ENCODE measurements at regions not wholly inside any gene's neighbourhood (a gene's known extent, or its start where the extent isn't known, plus 50 kb on each side); places are given as distances from the start of the nearest gene placed in this dataset.

DNA sequence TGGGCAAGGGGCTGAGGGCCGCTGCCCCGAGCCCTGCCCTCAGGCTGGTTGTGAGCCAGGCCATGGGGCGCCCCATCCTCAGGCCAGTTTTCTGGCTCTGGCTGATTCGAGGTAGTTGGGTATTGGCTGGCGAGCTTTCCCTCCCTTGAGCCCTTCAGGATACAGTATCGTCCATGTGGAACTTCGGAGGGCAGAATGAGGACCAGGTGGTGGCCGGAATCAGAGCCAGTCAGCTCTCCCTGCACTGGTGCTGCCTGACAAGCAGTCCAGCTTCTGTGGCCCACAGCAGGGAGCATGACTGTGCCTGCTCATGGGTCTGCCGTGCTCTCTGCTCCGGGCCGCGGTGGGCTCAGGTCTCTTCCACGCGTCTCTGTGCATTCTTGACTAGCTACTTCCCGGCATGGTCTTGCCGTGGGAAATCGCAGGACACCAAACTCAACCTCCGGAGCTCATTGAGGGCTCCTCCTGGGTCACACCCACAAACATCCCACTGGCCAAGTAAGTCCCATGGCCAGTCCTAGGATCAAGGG, 1289.3 kb downstream of the BRD1 start:
- H2BK5ac ChIP-seq (ENCODE audit: low read length) = no peak overlapping the region
- peaks cover 7% of the 10 kb centered on the region for H3K79me1 ChIP-seq (ENCODE audit: low read depth, low read length)
- no peak overlapping the region for H3K27ac ChIP-seq (replicated peaks; ENCODE audit: low read length)
- peaks cover 0 to 6% of the 10 kb centered on the region in 2 donors for H3K36me3 ChIP-seq (replicated peaks in 1 of 2; ENCODE audit: control insufficient read depth in 2 of 2, insufficient read depth in 2 of 2, low read length in 2 of 2)
- H3K9me3 ChIP-seq (replicated peaks in 1 of 2; ENCODE audit: control insufficient read depth in 2 of 2, insufficient read depth in 1 of 2, low read depth in 1 of 2, low read length in 2 of 2) = peaks cover 0 to 8% of the 10 kb centered on the region in 2 donors
- H4K91ac ChIP-seq (ENCODE audit: low read depth, low read length, poor library complexity) = no peak overlapping the region
- H3K4ac ChIP-seq (ENCODE audit: low read length) = no peak overlapping the region
- H3K27me3 ChIP-seq (ENCODE audit: control insufficient read depth in 3 of 3, insufficient read depth in 3 of 3, low read depth in 1 of 3, low read length in 3 of 3) = peaks cover 0 to 3% (median 0%) of the 10 kb centered on the region in 3 experiments
- H2BK120ac ChIP-seq (ENCODE audit: low read depth, low read length) = no peak overlapping the region
- H4K8ac ChIP-seq (ENCODE audit: low read depth, low read length) = no peak overlapping the region
- DNase-seq (ENCODE audit: low spot score) = no peak
- H2BK15ac ChIP-seq (ENCODE audit: low read length) = no peak overlapping the region
- H3K4me1 ChIP-seq (ENCODE audit: control insufficient read depth in 2 of 2, insufficient read depth in 1 of 2, low read depth in 1 of 2, low read length in 2 of 2) = peaks cover 0 to 3% of the 10 kb centered on the region in 2 donors
- no peak overlapping the region for H3K4me2 ChIP-seq (ENCODE audit: insufficient read depth, low read length, poor library complexity, severe bottlenecking)
- H3K23ac ChIP-seq (ENCODE audit: low read depth, low read length, poor library complexity) = peak overlapping the region; percentile 75
- H2AFZ ChIP-seq (ENCODE audit: low read length) = no peak overlapping the region
- H3K18ac ChIP-seq (ENCODE audit: low read length) = peak overlapping the region; percentile 77
- H3K4me3 ChIP-seq (ENCODE audit: low read length in 2 of 2) = no peak overlapping the region
- no peak overlapping the region for H3K14ac ChIP-seq (ENCODE audit: low read length)
- no peak overlapping the region for H2BK12ac ChIP-seq (ENCODE audit: low read length)
- no peak overlapping the region for H2AK5ac ChIP-seq (ENCODE audit: low read depth, low read length)
- peak overlapping the region; percentile 34 for H3K9ac ChIP-seq (ENCODE audit: low read depth, low read length, poor library complexity)
- no CpG with 5 or more reads among the region's 18 CpGs for WGBS, 2 donors (ENCODE audit: extremely low coverage in 2 of 2, insufficient read length in 2 of 2, insufficient replicate concordance in 1 of 2)

DNA sequence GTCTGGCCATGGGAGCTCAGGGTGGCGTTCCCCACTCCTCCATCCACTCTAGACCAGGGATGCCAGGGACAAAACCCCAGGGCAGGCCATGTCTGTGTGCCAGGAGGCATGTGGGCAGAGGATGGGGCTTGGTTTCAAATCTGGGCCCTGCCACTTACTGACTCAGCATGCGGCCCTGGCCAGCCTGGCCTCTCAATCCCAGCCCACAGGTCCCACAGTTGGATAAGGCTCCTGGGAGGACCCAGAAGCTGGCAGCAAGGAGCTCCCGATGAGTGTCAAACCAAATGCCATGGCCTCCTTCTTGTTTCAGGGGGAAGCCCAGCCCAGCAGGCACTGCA, 1290.4 kb downstream of the BRD1 start:
- Histone ChIP-seq H3K27me3 (ENCODE audit: control insufficient read depth in 3 of 3, insufficient read depth in 3 of 3, low read depth in 1 of 3, low read length in 3 of 3) (no peaks in the 10 kb centered on the region), H3K18ac (ENCODE audit: low read length) (peak overlapping the region; percentile 44), H3K4me1 (ENCODE audit: control insufficient read depth in 2 of 2, insufficient read depth in 1 of 2, low read depth in 1 of 2, low read length in 2 of 2) (peaks cover 0 to 5% of the 10 kb centered on the region in 2 donors), H3K9ac (ENCODE audit: low read depth, low read length, poor library complexity) (no peak overlapping the region), H2BK12ac (ENCODE audit: low read length) (no peak overlapping the region), H2AK5ac (ENCODE audit: low read depth, low read length) (no peak overlapping the region), H2AFZ (ENCODE audit: low read length) (no peak overlapping the region), H3K4ac (ENCODE audit: low read length) (no peak overlapping the region), H2BK120ac (ENCODE audit: low read depth, low read length) (no peak overlapping the region), H3K4me2 (ENCODE audit: insufficient read depth, low read length, poor library complexity, severe bottlenecking) (no peak overlapping the region), H2BK15ac (ENCODE audit: low read length) (no peak overlapping the region), H3K36me3 (replicated peaks in 1 of 2; ENCODE audit: control insufficient read depth in 2 of 2, insufficient read depth in 2 of 2, low read length in 2 of 2) (peaks cover 0 to 4% of the 10 kb centered on the region in 2 donors), H3K27ac (replicated peaks; ENCODE audit: low read length) (no peak overlapping the region), H3K14ac (ENCODE audit: low read length) (no peak overlapping the region), H3K79me1 (ENCODE audit: low read depth, low read length) (peaks cover 3% of the 10 kb centered on the region), H4K8ac (ENCODE audit: low read depth, low read length) (no peak overlapping the region), H4K91ac (ENCODE audit: low read depth, low read length, poor library complexity) (no peak overlapping the region), H3K4me3 (ENCODE audit: low read length in 2 of 2) (no peak overlapping the region), H3K23ac (ENCODE audit: low read depth, low read length, poor library complexity) (no peak overlapping the region), H2BK5ac (ENCODE audit: low read length) (no peak overlapping the region), H3K9me3 (replicated peaks in 1 of 2; ENCODE audit: control insufficient read depth in 2 of 2, insufficient read depth in 1 of 2, low read depth in 1 of 2, low read length in 2 of 2) (peaks cover 0 to 4% of the 10 kb centered on the region in 2 donors)
- WGBS, 2 donors (ENCODE audit: extremely low coverage in 2 of 2, insufficient read length in 2 of 2, insufficient replicate concordance in 1 of 2) = no CpG with 5 or more reads among the region's 3 CpGs
- DNase-seq (ENCODE audit: low spot score) = no peak

DNA sequence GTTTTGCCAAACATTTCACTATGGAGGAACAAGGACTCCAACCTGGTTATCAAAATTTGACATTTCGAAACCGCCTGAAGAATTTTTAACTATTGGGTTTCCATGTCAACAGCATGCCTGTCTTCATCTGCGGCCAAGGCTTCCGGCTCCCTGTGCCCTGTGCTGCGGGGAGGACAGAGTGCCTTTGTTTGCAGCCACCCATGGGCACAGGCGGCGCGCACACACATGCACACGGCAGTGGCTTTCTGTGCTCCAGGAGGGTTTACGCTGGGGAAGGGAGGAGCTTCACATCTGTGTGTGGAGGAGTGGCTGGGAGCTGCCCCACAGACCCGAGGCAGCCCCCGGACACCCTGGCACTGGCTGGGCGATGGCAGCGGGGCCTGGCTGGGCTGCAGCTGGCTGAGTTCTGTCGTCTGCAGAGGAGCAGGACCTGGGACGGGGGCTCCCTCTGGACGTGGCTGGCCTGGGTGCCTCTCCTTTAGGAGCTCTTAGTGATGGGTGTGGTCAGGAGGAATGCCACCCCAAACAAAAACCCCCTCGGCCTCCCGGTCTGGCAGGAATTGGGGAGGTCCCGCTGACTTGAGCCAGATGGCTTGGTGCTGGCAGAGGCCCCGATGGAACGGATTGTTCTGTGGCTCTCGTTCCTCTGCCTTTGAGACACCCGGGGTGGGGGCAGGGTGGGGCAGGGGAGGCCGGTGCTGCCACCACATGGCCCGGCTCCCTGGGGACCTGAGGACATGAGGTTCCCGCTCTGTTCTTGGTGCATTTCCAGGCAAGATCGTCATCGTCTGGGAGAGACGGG, 1290.9 kb downstream of the BRD1 start:
- Histone ChIP-seq H3K18ac (ENCODE audit: low read length) (peak overlapping the region; percentile 72), H4K8ac (ENCODE audit: low read depth, low read length) (peak overlapping the region; percentile 84), H2AFZ (ENCODE audit: low read length) (no peak overlapping the region), H4K91ac (ENCODE audit: low read depth, low read length, poor library complexity) (no peak overlapping the region), H2AK5ac (ENCODE audit: low read depth, low read length) (peak overlapping the region; percentile 31), H3K36me3 (replicated peaks in 1 of 2; ENCODE audit: control insufficient read depth in 2 of 2, insufficient read depth in 2 of 2, low read length in 2 of 2) (peaks cover 0 to 4% of the 10 kb centered on the region in 2 donors), H2BK5ac (ENCODE audit: low read length) (no peak overlapping the region), H3K4me2 (ENCODE audit: insufficient read depth, low read length, poor library complexity, severe bottlenecking) (no peak overlapping the region), H3K4me3 (ENCODE audit: low read length in 2 of 2) (no peak overlapping the region), H3K14ac (ENCODE audit: low read length) (no peak overlapping the region), H3K9ac (ENCODE audit: low read depth, low read length, poor library complexity) (no peak overlapping the region), H3K23ac (ENCODE audit: low read depth, low read length, poor library complexity) (peak overlapping the region; percentile 29), H3K27me3 (ENCODE audit: control insufficient read depth in 3 of 3, insufficient read depth in 3 of 3, low read depth in 1 of 3, low read length in 3 of 3) (no peaks in the 10 kb centered on the region), H2BK120ac (ENCODE audit: low read depth, low read length) (no peak overlapping the region), H3K4ac (ENCODE audit: low read length) (no peak overlapping the region), H3K4me1 (ENCODE audit: control insufficient read depth in 2 of 2, insufficient read depth in 1 of 2, low read depth in 1 of 2, low read length in 2 of 2) (peaks cover 0 to 10% of the 10 kb centered on the region in 2 donors), H2BK15ac (ENCODE audit: low read length) (no peak overlapping the region), H3K9me3 (replicated peaks in 1 of 2; ENCODE audit: control insufficient read depth in 2 of 2, insufficient read depth in 1 of 2, low read depth in 1 of 2, low read length in 2 of 2) (peaks cover 0 to 3% of the 10 kb centered on the region in 2 donors), H2BK12ac (ENCODE audit: low read length) (no peak overlapping the region), H3K27ac (replicated peaks; ENCODE audit: low read length) (no peak overlapping the region), H3K79me1 (ENCODE audit: low read depth, low read length) (no peaks in the 10 kb centered on the region)
- no CpG with 5 or more reads among the region's 30 CpGs for WGBS, 2 donors (ENCODE audit: extremely low coverage in 2 of 2, insufficient read length in 2 of 2, insufficient replicate concordance in 1 of 2)
- no peak for DNase-seq (ENCODE audit: low spot score)

DNA sequence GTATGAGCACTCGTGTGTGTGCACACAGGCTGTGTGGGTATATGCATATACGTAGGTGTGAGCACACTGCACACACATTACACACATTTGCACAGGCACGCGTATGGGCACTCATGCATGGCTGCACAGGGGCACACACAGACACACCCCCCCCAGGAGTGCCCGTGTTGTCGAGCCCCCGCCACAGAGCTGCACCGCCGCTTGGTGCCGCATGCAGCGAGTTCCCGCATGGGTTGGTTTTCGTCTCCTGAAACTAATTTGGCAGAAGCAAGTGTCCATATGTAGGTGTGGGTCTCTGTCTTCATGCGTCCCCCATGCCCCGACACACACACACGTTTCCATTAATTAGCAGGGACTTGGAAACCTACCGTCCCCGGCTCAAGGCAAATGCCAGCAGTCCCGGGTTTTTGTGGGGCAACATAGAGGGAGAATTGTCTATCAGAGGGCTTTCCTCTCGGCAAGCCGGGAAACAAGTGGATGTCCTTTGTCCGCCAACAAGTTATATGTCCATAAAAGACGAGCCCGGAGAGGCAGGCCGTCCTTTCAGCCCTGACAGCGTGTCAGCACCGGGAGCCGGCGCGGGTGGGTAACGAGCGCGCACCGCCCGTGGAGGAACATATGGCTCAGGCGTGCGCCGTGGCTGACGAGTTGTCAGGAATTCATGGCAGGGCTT, 1291.7 kb downstream of the BRD1 start:
- Histone ChIP-seq H3K4me2 (ENCODE audit: insufficient read depth, low read length, poor library complexity, severe bottlenecking) (no peak overlapping the region), H3K9ac (ENCODE audit: low read depth, low read length, poor library complexity) (no peak overlapping the region)

More for the DNA sequence above, 1291.7 kb downstream of the BRD1 start:
- no CpG with 5 or more reads among the region's 39 CpGs for WGBS, 2 donors (ENCODE audit: extremely low coverage in 2 of 2, insufficient read length in 2 of 2, insufficient replicate concordance in 1 of 2)
- Histone ChIP-seq H2AK5ac (ENCODE audit: low read depth, low read length) (no peak overlapping the region), H3K4me1 (ENCODE audit: control insufficient read depth in 2 of 2, insufficient read depth in 1 of 2, low read depth in 1 of 2, low read length in 2 of 2) (peaks cover 0 to 15% of the 10 kb centered on the region in 2 donors), H2BK12ac (ENCODE audit: low read length) (no peak overlapping the region), H4K91ac (ENCODE audit: low read depth, low read length, poor library complexity) (peak overlapping the region; percentile 56), H3K14ac (ENCODE audit: low read length) (peak overlapping the region; percentile 42), H3K4me3 (ENCODE audit: low read length in 2 of 2) (peak overlapping the region in 1 of 2 donors; percentile 67), H3K36me3 (replicated peaks in 1 of 2; ENCODE audit: control insufficient read depth in 2 of 2, insufficient read depth in 2 of 2, low read length in 2 of 2) (peaks cover 0 to 4% of the 10 kb centered on the region in 2 donors), H2AFZ (ENCODE audit: low read length) (no peak overlapping the region), H3K9me3 (replicated peaks in 1 of 2; ENCODE audit: control insufficient read depth in 2 of 2, insufficient read depth in 1 of 2, low read depth in 1 of 2, low read length in 2 of 2) (peaks cover 0 to 3% of the 10 kb centered on the region in 2 donors), H2BK15ac (ENCODE audit: low read length) (no peak overlapping the region), H3K23ac (ENCODE audit: low read depth, low read length, poor library complexity) (peak overlapping the region; percentile 37), H3K27ac (replicated peaks; ENCODE audit: low read length) (no peak overlapping the region), H3K27me3 (ENCODE audit: control insufficient read depth in 3 of 3, insufficient read depth in 3 of 3, low read depth in 1 of 3, low read length in 3 of 3) (no peaks in the 10 kb centered on the region), H3K4ac (ENCODE audit: low read length) (no peak overlapping the region), H2BK5ac (ENCODE audit: low read length) (no peak overlapping the region), H4K8ac (ENCODE audit: low read depth, low read length) (no peak overlapping the region), H3K79me1 (ENCODE audit: low read depth, low read length) (no peaks in the 10 kb centered on the region), H2BK120ac (ENCODE audit: low read depth, low read length) (no peak overlapping the region), H3K18ac (ENCODE audit: low read length) (peak overlapping the region; percentile 15)
- DNase-seq (ENCODE audit: low spot score) = no peak
